Effector CD4-positive, alpha-beta T cell (primary cell): ENCODE measurements at regions not wholly inside any gene's neighbourhood (a gene's known extent, or its start where the extent isn't known, plus 50 kb on each side); places are given as distances from the start of the nearest gene placed in this dataset.

Experiments used
- DNase-seq: peaks from one replicate; pipeline ENCODE4 v3.0.0-alpha.2; 2020

- DNase-seq = no peak
Measured at GRCh38 chr11:32279672-32280071, 155.7 kb downstream of the WT1 start.

- no peak for DNase-seq
Measured at GRCh38 chr11:32280339-32280738, 155.0 kb downstream of the WT1 start.

GRCh38 chr11:32288276-32288675 is 147.1 kb downstream of the WT1 start:
- DNase-seq = no peak

GRCh38 chr11:32289701-32290100 is 145.6 kb downstream of the WT1 start:
- no peak for DNase-seq

- no peak for DNase-seq
Measured at GRCh38 chr11:32290783-32291182, 144.6 kb downstream of the WT1 start.

GRCh38 chr11:32297611-32298011 is 137.7 kb downstream of the WT1 start:
- no peak for DNase-seq

- DNase-seq = no peak
Measured at GRCh38 chr11:32302826-32303225, 132.5 kb downstream of the WT1 start.

GRCh38 chr11:32304521-32304920 is 130.8 kb downstream of the WT1 start:
- DNase-seq = no peak

GRCh38 chr11:32305460-32305859 is 129.9 kb downstream of the WT1 start:
- DNase-seq = no peak

GRCh38 chr11:32307471-32307870 is 127.9 kb downstream of the WT1 start:
- no peak for DNase-seq

- no peak for DNase-seq
Measured at GRCh38 chr11:32307913-32308312, 127.4 kb downstream of the WT1 start.

GRCh38 chr11:32309530-32310213 is 125.7 kb downstream of the WT1 start:
- DNase-seq = no peak

- no peak for DNase-seq
Measured at GRCh38 chr11:32310214-32310601, 125.1 kb downstream of the WT1 start.

GRCh38 chr11:32311346-32312065 is 123.8 kb downstream of the WT1 start:
- no peak for DNase-seq

GRCh38 chr11:32312206-32312817 is 123.0 kb downstream of the WT1 start:
- no peak for DNase-seq

- no peak for DNase-seq
Measured at GRCh38 chr11:32312865-32313403, 122.4 kb downstream of the WT1 start.

- no peak for DNase-seq
Measured at GRCh38 chr11:32313477-32313876, 121.9 kb downstream of the WT1 start.

GRCh38 chr11:32315121-32315520 is 120.2 kb downstream of the WT1 start:
- no peak for DNase-seq

- DNase-seq = no peak
Measured at GRCh38 chr11:32316232-32316631, 119.1 kb downstream of the WT1 start.

- DNase-seq = no peak
Measured at GRCh38 chr11:32316858-32317642, 118.3 kb downstream of the WT1 start.

GRCh38 chr11:32317643-32318042 is 117.7 kb downstream of the WT1 start:
- DNase-seq = no peak

- no peak for DNase-seq
Measured at GRCh38 chr11:32318071-32319055, 117.0 kb downstream of the WT1 start.
